ENCODE measurements at regions not wholly inside any gene's neighbourhood (a gene's known extent, or its start where the extent isn't known, plus 50 kb on each side); places are given as distances from the start of the nearest gene placed in this dataset.

- no peak for TF ChIP-seq EZH2 (IDR thresholded peaks at IDR 0.05; ENCODE audit: borderline replicate concordance, low read depth, low read length, severe bottlenecking)
- TF ChIP-seq CTCF (IDR thresholded peaks at IDR 0.05; ENCODE audit: borderline replicate concordance, extremely low read depth, low read length, poor library complexity, severe bottlenecking): no peak
These were observed 82.2 kb upstream of the SELENOK start for GRCh38 chr3:53973905-53974304.
